DLD1 (cell line): ENCODE measurements at regions not wholly inside any gene's neighbourhood (a gene's known extent, or its start where the extent isn't known, plus 50 kb on each side); places are given as distances from the start of the nearest gene placed in this dataset.
"Not testable (repeated sequence)": the region's sequence is repeated elsewhere in the genome, so short reads cannot be mapped to it uniquely, and the experiment has no call there.

Experiments
- in situ Hi-C: cut with HindIII; loops from 2 replicates; pipeline ENCODE4 v1.10.0; 2017; ENCODE audit warnings: low sequenced_read_pairs

DNA sequence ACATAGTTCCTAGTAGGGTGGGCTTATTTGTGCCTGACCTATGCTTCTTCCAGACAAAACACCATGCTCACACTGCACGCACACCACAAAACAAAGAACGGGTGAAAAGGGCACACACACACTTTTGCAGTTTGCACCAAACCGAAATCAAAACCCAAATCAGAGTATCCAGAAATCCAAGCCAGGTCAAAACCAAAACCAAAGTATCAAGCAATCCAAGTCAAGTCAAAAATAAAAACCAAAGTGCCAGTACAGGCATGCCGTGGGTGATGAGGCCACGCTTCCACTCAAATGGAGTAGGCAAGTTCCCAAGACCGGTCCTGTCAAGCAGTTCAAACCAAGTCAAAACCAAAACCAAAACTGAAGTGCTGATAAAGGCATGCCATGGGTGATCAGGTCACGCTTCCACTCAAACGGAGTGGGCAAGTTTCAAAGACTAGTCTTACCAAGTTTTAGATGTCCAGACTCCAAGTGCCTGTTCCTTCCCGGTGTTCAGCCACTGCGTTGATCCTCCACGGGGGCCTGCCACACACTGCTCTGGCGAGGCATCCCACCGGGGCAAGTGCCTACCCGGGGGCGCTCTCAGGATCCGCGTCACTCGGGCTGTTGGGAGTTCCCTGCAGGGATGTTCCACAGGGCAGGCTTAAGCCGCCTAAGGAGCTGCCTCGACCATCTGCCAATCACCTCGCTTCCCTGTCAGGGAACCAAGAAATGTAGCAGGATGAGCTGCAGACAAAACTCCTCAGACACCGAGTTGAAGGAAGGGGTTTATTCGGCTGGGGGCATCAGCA is 184.5 kb upstream of the SGO1 start:
- in situ Hi-C loops = not testable (repeated sequence)

GRCh38 chr3:20361000-20361399 is 175.0 kb upstream of the SGO1 start:
- in situ Hi-C loops = no loop called here

- in situ Hi-C loops = no loop called here
Measured at GRCh38 chr3:20353286-20353685, 167.3 kb upstream of the SGO1 start.

GRCh38 chr3:20352546-20353179 is 166.7 kb upstream of the SGO1 start:
- in situ Hi-C loops = no loop called here

DNA sequence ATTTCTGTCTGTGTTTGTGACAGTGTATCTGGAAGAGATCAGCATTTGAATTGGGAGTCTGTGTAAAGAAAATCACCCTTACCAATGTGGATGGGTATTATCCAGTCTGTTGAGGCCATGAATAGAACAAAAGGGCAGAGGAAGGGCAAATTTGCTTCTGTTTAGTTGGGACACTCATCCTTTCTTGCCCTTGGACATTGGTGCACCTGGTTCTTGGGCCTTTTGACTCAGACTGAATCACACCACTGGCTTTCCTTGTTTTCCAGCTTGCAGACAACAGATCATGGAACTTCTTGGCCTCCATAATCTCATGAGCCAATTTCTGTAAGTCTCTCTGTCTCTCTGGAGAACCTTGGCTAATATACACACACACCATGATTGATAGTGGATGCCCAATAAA is 164.4 kb upstream of the SGO1 start:
- in situ Hi-C loops = no loop called here

DNA sequence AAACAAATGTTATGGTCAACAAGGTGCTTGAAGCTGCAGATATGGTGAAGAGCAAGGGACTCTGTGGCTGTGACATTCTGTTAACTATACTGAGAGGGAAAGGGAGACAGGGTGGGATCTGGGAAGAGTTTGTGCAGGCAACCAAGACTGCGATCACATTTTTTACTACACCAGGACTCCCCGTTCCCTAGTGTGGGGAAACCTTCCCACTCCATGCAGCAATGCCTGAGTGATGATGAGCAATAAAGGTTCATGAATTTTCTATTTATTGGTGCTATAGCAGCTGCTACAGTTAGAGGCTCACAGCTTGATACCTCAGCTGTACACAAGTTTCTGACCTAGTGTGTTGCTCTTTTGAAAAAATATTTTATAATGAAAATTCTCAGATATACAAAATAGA is 160.9 kb upstream of the SGO1 start:
- in situ Hi-C loops = no loop called here

GRCh38 chr3:20346369-20346768 is 160.4 kb upstream of the SGO1 start:
- in situ Hi-C loops = no loop called here

DNA sequence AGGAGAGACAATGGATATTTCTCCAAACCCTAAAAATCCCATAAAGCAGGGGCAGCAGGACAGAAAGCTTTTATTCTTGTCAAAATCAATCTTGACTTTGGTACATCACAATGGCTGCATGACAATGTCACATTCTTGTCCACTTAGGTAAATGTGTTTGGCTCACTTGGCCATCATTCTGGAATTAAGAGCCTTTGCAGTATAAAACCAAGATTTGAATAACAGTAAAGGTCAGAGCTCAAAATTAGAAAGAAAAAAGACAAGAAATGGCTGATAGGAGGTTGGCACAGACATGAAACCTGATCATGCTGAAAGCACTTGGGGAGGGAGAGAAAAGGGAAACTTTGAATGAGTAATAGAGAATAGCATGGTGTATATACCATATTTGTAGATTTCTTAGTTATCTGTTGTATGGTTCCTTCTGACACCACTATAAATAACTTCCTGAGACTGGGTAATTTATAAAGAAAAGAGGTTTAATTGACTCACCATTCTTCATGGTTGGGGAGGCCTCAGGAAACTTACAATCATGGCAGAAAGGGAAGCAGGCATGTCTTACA is 158.5 kb upstream of the SGO1 start:
- in situ Hi-C loops = no loop called here

GRCh38 chr3:20343790-20344189 is 157.8 kb upstream of the SGO1 start:
- in situ Hi-C loops = no loop called here

DNA sequence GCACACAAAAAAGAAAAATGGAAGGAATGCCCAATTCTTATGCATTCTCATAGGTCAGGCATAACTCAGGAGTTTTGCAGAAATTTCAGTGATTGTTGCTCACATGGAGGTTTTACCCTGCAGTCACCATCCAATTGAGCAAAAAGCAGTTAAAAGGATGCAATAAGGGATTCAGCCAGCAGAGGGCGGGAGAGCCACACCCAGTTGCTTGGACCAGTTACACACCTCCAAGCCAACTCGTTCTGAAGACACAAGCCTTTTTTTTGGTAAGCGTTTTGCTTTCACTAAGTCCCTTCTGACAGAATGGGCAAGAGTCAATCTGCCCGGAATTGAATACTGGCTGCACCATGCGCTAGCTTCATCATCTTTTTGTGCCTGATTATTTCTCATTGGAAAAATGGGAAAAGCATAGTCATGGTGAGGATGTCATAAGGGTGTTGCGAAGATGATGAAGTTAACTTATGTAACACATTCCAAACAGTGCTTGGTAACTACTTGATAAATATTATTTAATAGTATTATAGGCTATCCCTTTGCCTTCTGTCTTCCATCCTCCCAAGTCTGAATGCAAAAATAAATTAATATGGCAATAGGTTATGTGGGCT is 154.4 kb upstream of the SGO1 start:
- in situ Hi-C loops = no loop called here

DNA sequence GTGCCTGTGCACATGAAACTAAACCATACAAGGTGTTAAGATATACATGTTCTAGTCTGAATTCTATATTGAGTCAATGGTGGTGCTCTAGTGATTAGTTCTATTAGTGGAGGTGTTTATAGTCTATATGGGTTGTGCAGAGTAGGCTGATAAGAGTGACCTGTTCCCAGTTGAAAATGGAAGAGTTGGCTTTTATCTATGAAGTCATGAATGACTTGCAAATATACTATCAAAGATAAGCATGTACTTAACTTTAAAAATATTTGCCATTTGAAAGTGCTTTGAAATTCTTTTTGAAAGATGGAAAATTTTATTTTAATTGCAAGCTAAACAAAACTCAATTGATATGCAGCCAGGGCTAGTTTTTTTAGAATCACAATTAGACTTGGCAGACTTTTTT is 150.6 kb upstream of the SGO1 start:
- in situ Hi-C loops = no loop called here

GRCh38 chr3:20334842-20335241 is 148.8 kb upstream of the SGO1 start:
- in situ Hi-C loops = no loop called here

- in situ Hi-C loops = no loop called here
Measured at GRCh38 chr3:20327889-20328288, 141.9 kb upstream of the SGO1 start.

DNA sequence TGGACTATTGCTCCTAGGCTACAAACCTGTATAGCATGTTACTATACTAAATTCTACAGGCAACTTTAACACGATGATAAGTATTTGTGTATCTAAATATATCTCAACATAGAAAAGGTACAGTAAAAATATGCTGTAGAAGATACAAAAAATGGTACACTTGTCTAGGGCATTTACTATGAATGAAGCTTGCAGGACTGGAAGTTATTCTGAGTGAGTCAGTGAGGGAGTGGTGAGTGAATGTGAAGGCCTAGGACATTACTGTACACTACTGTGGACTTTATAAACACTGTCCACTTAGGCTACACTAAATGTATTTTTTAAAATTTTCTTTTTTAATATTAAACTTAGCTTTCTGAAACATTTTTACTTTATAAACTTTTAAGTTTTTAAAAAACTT is 140.5 kb upstream of the SGO1 start:
- in situ Hi-C loops = no loop called here

- in situ Hi-C loops = no loop called here
Measured at GRCh38 chr3:20325563-20325962, 139.6 kb upstream of the SGO1 start.

DNA sequence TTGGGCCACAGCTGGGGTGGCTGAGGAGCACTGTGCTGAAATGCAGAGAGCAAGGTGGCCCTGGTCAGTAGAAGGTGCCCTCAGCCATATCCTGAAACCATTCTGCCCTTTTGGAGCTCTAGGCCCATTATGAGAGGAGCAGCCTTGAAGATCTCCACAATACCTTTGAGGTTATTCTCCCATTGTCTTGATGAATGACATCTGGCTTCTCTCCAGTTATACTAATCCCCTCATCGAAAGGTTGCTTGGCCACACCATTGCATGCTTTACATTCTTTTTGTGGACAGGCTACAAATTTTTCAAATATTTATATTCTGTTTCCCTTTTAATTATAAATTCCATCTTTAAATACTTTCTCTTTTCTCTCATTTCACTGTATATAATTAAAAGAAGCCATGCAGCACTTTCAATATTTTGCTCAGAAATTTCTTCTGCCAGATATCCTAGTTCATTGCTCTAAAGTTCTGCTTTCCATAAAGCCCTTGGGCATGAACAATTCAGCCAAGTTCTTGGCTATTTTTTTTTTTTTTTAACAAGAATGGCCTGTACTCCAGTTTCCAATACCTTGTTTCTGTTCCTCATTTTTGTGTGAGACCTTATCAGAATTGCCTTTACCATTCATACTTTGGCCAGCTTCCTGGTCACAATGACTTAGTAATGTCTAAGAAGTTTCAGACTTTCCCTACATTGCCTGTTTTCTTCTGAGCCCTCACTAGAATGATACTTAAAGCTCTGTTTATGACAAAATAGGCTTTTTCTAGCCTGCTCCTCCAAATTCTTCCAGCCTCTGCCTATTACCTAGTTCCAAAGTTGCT is 138.9 kb upstream of the SGO1 start:
- in situ Hi-C loops = no loop called here

- in situ Hi-C loops = no loop called here
Measured at GRCh38 chr3:20323307-20323927, 137.4 kb upstream of the SGO1 start.

DNA sequence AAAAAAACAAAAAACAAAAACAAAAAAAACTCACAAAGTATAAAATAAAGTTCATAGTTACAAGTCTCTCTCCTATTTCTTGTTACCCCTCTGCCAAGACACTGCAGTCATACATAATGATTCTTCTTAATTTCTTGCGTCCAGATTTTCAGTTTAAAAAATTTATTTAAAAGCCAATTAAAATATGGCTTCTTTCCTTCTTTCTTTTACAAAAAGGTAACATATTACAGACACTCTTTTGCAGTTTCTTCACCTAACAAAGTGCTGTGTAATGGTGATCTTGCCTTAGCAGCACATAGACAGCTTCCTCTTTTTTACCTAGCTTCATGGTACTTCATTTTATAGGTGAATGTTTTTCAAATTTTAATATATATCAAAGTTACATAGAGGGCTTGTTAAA is 136.1 kb upstream of the SGO1 start:
- in situ Hi-C loops = no loop called here

- in situ Hi-C loops = no loop called here
Measured at GRCh38 chr3:20321391-20322047, 135.5 kb upstream of the SGO1 start.

DNA sequence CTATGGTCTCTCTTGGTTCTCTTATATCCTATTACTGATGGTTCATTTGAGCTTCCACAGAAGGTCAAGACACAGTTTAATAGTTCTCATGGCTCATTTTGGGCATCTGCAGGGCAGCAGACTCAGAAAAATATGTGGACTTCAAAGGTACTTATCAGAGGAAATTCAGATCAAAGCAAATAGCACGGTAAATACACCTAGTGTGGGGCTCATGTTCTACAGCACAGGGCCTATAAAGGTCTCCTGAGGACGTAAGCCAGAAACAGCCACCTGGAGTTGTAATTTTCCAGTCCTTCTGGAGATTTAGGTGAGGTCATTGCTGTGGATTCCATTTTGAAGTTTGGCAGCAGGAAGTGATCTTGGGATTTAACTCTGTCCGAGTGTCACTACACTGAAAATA is 134.5 kb upstream of the SGO1 start:
- in situ Hi-C loops = no loop called here
